AG04450 (cell line): ENCODE measurements at regions not wholly inside any gene's neighbourhood (a gene's known extent, or its start where the extent isn't known, plus 50 kb on each side); places are given as distances from the start of the nearest gene placed in this dataset.

Experiments used
- CTCF ChIA-PET: fragments of 300-600, 350-600 bp; formaldehyde crosslinking; extraction: SDS; loops from one replicate; lab custom pipeline; 2022; ENCODE audit warnings: antibody characterized with exemption, inconsistent platforms; lab: Charles Lee
- POLR2A ChIA-PET: fragments of 350-600 bp; formaldehyde crosslinking; extraction: SDS; loops from one replicate; lab custom pipeline; 2021; ENCODE audit warnings: antibody characterized with exemption, inconsistent platforms; lab: Yijun Ruan, JAX
- DNase-seq: peaks from one replicate; pipeline ENCODE4 v3.0.0-alpha.2; 2011; ENCODE audit warnings: low read depth, low spot score
- H3K27ac ChIP-seq: one replicate; pipeline ENCODE4 v1.5.1; 2012; ENCODE audit warnings: low read depth, low read length, control low read depth
- H3K27me3 ChIP-seq: one replicate; pipeline ENCODE4 v1.6.0; 2012; ENCODE audit warnings: low read length; ENCODE audit not compliant: control insufficient read depth, insufficient read depth
- H3K4me3 ChIP-seq: 2 replicates; pipeline ENCODE4 v1.5.1; 2011; ENCODE audit warnings: mild to moderate bottlenecking, low read depth, low read length, control low read depth
- H3K9me3 ChIP-seq: 2 replicates; pipeline ENCODE4 v1.5.1; 2012; ENCODE audit warnings: low read length; ENCODE audit not compliant: control insufficient read depth, insufficient read depth
- CTCF ChIP-seq: IDR thresholded peaks from 2 replicates; pipeline ENCODE4 v1.5.1; 2011; ENCODE audit warnings: low read depth, low read length, control low read depth, inconsistent platforms

DNA sequence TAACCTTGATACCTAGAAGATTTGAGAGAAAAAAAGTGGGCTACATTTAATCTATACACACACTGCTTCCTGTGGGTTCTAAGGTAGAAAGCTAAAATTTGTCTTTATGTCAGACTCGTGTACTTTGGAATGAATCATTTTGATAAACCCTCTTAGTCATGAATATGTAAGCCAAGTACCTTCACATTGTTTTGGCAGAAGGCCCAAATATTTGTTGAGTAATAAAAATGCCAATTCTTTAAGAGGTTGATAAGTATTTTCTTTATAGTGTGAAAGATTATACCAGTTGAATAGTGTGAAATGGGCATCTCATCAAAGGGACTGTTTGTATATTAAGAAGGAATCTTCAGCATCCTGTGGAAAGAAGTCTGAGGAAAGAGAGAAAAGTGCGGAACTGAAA lies 1464.7 kb upstream of the ZEB2 start:
- Histone ChIP-seq H3K4me3 (no peak overlapping the region), H3K27ac (no peak overlapping the region), H3K9me3 (no peaks in the 10 kb centered on the region), H3K27me3 (no peaks in the 10 kb centered on the region)
- ChIA-PET CTCF (no interaction called here), POLR2A (no interaction called here)
- TF ChIP-seq CTCF = no peak
- DNase-seq = no peak

- Histone ChIP-seq H3K27ac (no peak overlapping the region), H3K4me3 (no peak overlapping the region), H3K9me3 (no peaks in the 10 kb centered on the region), H3K27me3 (no peaks in the 10 kb centered on the region)
- no peak for TF ChIP-seq CTCF
- no peak for DNase-seq
- ChIA-PET CTCF (no interaction called here), POLR2A (no interaction called here)
Observed at GRCh38 chr2:145980318-145980717, 1460.4 kb upstream of the ZEB2 start.

DNA sequence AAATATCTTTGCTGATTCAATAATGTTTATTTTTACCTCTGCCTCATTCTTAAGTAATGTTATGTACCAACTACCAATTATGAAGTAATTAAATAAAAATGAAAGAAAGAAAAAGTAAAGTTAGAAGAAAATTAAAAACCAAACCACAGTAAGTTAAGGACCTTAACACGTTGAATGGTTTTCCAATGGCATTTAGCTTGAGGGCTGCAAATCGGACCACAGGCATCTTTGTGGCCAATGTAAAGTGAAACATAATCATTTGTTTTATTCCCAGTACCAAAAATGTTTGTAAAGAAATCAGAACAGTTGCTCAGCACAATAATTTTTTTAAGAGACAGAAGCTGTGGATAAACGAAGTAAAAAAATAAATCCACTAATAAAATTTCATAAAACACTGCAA lies 1455.5 kb upstream of the ZEB2 start:
- no peak for TF ChIP-seq CTCF
- POLR2A ChIA-PET = no interaction called here
- no peaks in the 10 kb centered on the region for H3K9me3 ChIP-seq
- CTCF ChIA-PET = no interaction called here
- H3K27me3 ChIP-seq = no peaks in the 10 kb centered on the region
- H3K4me3 ChIP-seq = no peak overlapping the region
- no peak overlapping the region for H3K27ac ChIP-seq
- no peak for DNase-seq

GRCh38 chr2:145961846-145962245 lies 1441.9 kb upstream of the ZEB2 start:
- POLR2A ChIA-PET = no interaction called here
- no peak overlapping the region for H3K27ac ChIP-seq
- no peak for DNase-seq

More at GRCh38 chr2:145961846-145962245, 1441.9 kb upstream of the ZEB2 start:
- H3K9me3 ChIP-seq = peaks cover 7% of the 10 kb centered on the region
- no peaks in the 10 kb centered on the region for H3K27me3 ChIP-seq
- H3K4me3 ChIP-seq = no peak overlapping the region
- no peak for TF ChIP-seq CTCF
- CTCF ChIA-PET = interaction anchor here (0.7 kb wide), 1 partner anchor 17 kb away, joined by 4 read pairs; no protein-coding TSS in a partner anchor
